GM12874 (cell line): ENCODE measurements at regions not wholly inside any gene's neighbourhood (a gene's known extent, or its start where the extent isn't known, plus 50 kb on each side); places are given as distances from the start of the nearest gene placed in this dataset.

Source experiments
- TF ChIP-seq, protein P1 (sequence below): IDR thresholded peaks from 2 replicates; pipeline ENCODE4 v1.5.1; 2011; ENCODE audit warnings: low read depth, mild to moderate bottlenecking, control low read depth, low read length, moderate library complexity; ENCODE audit not compliant: insufficient read depth

DNA sequence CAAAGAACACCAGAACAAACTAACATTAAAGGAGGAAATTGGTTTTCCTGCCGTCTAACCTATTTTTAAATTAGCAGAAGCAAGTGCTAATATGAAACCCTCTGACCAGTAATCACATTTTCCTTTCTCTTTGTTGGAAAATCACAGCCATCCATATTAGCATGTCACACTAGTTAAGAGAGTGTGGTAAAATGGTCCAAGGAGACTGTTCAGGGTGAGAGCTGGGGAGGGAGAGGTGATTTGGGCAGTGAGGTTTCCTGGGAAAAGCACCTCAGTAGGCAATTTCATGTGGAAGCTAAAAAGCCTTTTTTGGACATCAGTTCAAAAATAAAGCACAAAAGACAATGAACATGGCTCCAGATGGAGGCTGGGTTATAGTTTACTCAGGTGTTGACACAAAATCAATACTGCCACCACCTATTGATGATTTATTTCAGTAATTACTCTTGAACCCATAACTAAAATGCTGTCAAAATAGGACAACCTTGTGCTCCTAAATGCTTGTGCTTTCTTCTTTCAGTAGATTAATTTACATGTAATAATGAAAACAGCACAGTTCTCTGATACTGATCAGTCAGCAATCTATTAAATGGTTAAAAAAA, 333.2 kb downstream of the SAMD5 start:
- TF ChIP-seq, protein P1, sequence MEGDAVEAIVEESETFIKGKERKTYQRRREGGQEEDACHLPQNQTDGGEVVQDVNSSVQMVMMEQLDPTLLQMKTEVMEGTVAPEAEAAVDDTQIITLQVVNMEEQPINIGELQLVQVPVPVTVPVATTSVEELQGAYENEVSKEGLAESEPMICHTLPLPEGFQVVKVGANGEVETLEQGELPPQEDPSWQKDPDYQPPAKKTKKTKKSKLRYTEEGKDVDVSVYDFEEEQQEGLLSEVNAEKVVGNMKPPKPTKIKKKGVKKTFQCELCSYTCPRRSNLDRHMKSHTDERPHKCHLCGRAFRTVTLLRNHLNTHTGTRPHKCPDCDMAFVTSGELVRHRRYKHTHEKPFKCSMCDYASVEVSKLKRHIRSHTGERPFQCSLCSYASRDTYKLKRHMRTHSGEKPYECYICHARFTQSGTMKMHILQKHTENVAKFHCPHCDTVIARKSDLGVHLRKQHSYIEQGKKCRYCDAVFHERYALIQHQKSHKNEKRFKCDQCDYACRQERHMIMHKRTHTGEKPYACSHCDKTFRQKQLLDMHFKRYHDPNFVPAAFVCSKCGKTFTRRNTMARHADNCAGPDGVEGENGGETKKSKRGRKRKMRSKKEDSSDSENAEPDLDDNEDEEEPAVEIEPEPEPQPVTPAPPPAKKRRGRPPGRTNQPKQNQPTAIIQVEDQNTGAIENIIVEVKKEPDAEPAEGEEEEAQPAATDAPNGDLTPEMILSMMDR = no peak

DNA sequence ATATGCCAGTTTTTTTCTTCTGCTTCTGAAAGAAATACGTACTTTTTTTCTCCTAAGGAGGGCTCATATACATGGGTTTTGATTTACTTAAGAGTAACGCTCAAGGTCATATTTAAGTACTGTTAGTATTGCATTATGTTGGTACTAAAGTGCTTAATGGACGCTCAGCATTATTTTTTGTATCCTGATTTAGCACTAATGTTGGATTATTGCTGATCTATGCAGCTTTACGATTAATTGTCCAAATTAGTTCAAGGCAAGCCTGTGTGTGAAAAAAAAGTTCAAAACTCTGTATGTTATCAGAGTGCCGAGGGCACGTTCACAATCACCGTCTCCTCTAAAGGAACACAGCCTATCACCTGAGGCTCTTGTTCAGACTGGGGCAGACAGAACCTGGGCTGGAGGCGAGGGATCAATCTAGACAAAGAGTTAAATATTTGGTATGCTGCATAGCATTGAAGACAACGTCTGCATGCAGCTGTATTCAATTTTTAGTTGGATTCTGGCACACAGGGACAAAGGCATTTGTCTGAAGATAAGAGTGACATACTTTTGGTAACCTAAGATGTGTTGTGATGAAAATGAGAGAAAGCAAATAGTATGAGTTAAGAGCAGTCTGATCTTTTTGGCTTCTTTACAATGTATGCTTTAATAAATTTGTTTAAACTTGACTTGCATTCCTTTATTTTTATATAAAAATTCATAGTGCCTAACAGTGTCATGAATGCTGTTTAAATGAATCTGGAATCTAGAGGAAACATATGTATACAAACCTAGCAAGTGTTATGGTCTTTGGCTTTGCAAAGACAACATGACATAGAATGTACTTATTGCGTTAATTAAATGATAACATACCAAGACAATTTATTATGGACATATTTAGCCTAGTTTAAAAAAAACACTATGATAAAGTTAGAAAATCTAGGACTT, 341.2 kb downstream of the SAMD5 start:
- TF ChIP-seq, protein P1 = no peak

DNA sequence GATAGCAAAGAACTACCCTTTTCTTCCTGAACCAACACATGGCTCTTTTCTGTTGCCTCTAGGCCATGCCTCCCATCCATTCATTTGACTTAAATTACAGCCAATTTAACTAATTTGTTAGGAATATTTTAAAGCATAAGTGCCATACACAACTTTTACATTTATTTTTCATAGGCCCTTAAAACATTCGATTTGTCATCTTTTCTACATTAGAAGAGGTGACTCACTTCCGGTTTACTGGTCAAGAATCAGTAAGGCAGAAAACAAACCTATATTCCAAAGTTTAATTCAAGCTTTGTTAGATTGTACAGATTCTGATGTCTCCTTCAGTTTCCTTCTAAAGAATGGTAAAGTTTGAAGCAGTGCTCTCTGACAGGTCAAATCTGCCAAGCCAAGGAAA, 344.3 kb downstream of the SAMD5 start:
- TF ChIP-seq, protein P1 = no peak

DNA sequence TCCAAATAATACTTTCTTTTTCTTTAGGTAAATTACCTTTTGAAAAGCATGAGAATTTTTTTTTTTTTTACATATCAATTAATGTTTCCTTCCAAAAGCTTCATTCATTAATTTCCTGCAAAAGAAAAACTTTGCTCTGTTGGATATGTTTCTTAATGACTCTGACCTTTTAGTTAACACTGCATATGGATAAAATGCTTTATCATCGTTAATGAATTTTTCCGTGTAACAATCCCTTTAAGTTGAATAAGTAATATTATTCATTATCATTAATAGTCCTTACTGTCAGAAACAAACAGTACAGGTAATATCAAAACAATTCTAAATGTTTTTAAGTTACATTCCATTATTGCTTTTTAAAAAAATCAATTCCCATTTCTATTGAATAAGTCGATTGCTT, 345.1 kb downstream of the SAMD5 start:
- TF ChIP-seq, protein P1 = no peak

DNA sequence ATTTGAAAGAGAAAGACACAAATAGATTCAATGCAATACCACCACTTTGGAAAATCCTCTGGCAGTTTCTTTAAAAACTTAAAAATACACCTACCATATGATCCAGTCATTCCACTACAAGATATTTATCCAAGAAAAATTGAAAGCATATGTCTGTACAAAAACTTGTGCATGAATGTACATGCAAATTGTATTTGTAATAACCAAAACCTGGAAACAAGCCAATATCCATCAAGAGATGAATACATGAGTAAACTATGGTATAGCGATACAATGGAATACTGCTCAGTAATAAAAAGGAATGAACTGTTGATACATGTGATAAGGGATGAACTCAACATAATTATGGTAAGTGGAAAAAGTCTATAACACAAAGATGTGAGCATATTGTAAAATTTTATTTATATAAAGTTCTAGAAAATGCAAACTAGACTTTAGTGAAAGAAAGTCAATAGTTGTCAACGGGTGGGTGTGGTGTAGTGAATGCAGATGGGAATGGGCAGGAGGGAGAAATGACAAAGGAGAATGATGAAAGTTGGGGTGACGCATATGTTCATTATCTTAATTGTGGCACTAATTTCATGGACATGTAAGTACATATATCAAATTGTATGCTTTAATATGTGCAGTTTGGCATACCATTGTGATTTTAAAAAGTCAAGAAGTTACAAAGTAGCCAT, 347.5 kb downstream of the SAMD5 start:
- TF ChIP-seq, protein P1 = no peak

DNA sequence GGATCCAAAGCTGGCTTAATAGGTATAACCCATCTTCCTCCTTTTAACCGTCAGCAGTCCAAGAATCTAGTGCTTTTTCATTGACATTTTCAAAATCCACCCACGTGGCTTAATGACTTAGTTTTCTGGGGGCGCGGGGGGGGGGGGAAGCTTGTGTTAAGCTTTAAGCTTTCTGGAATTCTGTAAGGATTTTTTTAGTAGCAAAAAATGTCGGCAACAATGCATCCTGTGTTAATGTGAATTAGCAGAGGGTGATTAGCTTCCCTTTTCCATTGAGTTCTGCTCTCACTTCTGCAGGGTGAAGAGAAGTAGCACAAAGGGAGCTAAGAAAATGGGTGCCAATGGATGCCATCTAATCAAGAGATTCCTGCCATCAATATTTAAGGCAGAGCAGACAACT, 348.2 kb downstream of the SAMD5 start:
- TF ChIP-seq, protein P1 = no peak

DNA sequence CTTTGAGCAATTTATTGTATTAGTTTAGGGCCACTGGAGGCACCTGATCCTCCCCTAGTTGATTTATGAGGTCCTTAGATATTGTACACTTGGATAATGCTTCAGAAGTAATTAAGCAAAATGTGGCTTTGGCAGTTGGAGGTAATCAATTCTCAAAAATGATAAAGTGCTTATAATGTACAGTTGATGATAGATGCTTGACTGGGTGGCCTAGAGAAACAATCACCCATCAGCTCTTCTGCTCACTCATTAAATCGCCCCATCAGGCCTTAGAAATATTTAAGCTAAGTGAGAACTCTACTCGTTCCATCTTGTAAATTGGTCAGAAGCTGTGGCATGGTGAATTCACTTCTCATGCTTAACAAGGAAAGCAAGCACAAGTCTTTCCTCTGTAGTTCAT, 349.9 kb downstream of the SAMD5 start:
- TF ChIP-seq, protein P1 = no peak
